Endothelial cell of umbilical vein (primary cell): ENCODE measurements at regions not wholly inside any gene's neighbourhood (a gene's known extent, or its start where the extent isn't known, plus 50 kb on each side); places are given as distances from the start of the nearest gene placed in this dataset.

ENCODE experiments used
- BruUV-seq: library from RNA; stranded (reverse); fragments of 400-500 nt; replicated peaks from 2 replicates; lab custom pipeline; 2021; lab: Mats Ljungman, UMichigan
- CTCF ChIA-PET: fragments of 300-600, 350-600 bp; sonication (Branson Sonifier 250); formaldehyde crosslinking; loops from one replicate; lab custom pipeline; 2021; ENCODE audit warnings: antibody characterized with exemption, inconsistent platforms; lab: Charles Lee
- POLR2A ChIA-PET: fragments of 300-600, 350-600 bp; sonication (Branson Sonifier 250); formaldehyde crosslinking; loops from one replicate; lab custom pipeline; 2021; ENCODE audit warnings: antibody characterized with exemption, inconsistent platforms; lab: Charles Lee
- DNase-seq: peaks from one replicate; pipeline ENCODE4 v3.0.0-alpha.2; 2011; ENCODE audit warnings: low read depth, low spot score
- FAIRE-seq: peaks from 2 replicates; lab custom pipeline; 2011; peaks lifted over from hg19 to GRCh38; lab: Jason Lieb, UNC
- H2AFZ ChIP-seq: 2 replicates; pipeline ENCODE4 v1.6.0; 2012; ENCODE audit warnings: low read depth, low read length, control low read depth, inconsistent platforms
- H3K27ac ChIP-seq: 2 replicates; pipeline ENCODE4 v1.5.1; 2011; ENCODE audit warnings: low read depth, mild to moderate bottlenecking, control low read depth, low read length, moderate library complexity; ENCODE audit not compliant: insufficient read depth
- H3K27me3 ChIP-seq, 2 experiments: 2 replicates each; pipeline versions ENCODE4 v1.6.0 to v1.6.1; 2011; ENCODE audit warnings: low read length in 2 of 2, mixed read lengths in 1 of 2; ENCODE audit not compliant: control insufficient read depth in 2 of 2, insufficient read depth in 2 of 2
- H3K36me3 ChIP-seq, 2 experiments: 2 replicates in 1 of 2; 3 replicates in 1 of 2; pipeline ENCODE4 v1.5.1; 2011; ENCODE audit warnings: low read length in 2 of 2, mild to moderate bottlenecking in 1 of 2, moderate library complexity in 1 of 2; ENCODE audit not compliant: control insufficient read depth in 2 of 2, insufficient read depth in 2 of 2; ENCODE audit errors: extremely low read depth in 1 of 2
- H3K4me1 ChIP-seq: 3 replicates; pipeline ENCODE4 v1.5.1; 2011; ENCODE audit warnings: mild to moderate bottlenecking, low read length; ENCODE audit not compliant: control insufficient read depth, insufficient read depth; ENCODE audit errors: extremely low read depth
- H3K4me2 ChIP-seq: 2 replicates; pipeline ENCODE4 v1.6.1; 2011; ENCODE audit warnings: low read length, control low read depth, mixed read lengths; ENCODE audit not compliant: insufficient read depth
- H3K4me3 ChIP-seq, 3 experiments: fragments of 200-600 bp in 1 of 3; sonication (generic), shearing (Covaris generic) in 1 of 3; replicated peaks in 1 of 3; 2 replicates each; pipeline ENCODE4 v1.5.1; 2011 to 2016; ENCODE audit warnings: control low read depth in 3 of 3, low read length in 3 of 3, mild to moderate bottlenecking in 2 of 3, inconsistent platforms in 1 of 3, low read depth in 1 of 3, moderate library complexity in 1 of 3; ENCODE audit not compliant: insufficient read depth in 1 of 3
- H3K79me2 ChIP-seq: 2 replicates; pipeline ENCODE4 v1.6.0; 2012; ENCODE audit warnings: low read length, inconsistent platforms; ENCODE audit not compliant: control insufficient read depth, insufficient read depth
- H3K9ac ChIP-seq: replicated peaks from 2 replicates; pipeline ENCODE3; 2011; ENCODE audit warnings: low read length, control low read depth; ENCODE audit not compliant: insufficient read depth; ENCODE audit errors: extremely low read depth
- H3K9me1 ChIP-seq: replicated peaks from 3 replicates; pipeline ENCODE4 v1.6.0; 2011; ENCODE audit warnings: mild to moderate bottlenecking, low read length; ENCODE audit not compliant: control insufficient read depth, insufficient read depth; ENCODE audit errors: extremely low read depth
- H3K9me3 ChIP-seq: replicated peaks from 2 replicates; pipeline ENCODE4 v1.5.1; 2012; ENCODE audit warnings: low read length, inconsistent platforms; ENCODE audit not compliant: control insufficient read depth, insufficient read depth
- H4K20me1 ChIP-seq: replicated peaks from 2 replicates; pipeline ENCODE3; 2011; ENCODE audit warnings: mild to moderate bottlenecking, low read length; ENCODE audit not compliant: control insufficient read depth, insufficient read depth; ENCODE audit errors: extremely low read depth
- CTCF ChIP-seq, 2 donors: IDR thresholded peaks; 1 replicate in 1 of 2; 2 replicates in 1 of 2; pipeline ENCODE4 v1.5.1; 2011; ENCODE audit warnings: low read length in 2 of 2, mild to moderate bottlenecking in 2 of 2, moderate library complexity in 2 of 2, control low read depth in 1 of 2, inconsistent platforms in 1 of 2, low read depth in 1 of 2; ENCODE audit not compliant: insufficient read depth in 1 of 2; ENCODE audit errors: extremely low read depth in 1 of 2
- EZH2 ChIP-seq: IDR thresholded peaks from 2 replicates; pipeline ENCODE4 v1.6.1; 2012; ENCODE audit warnings: borderline replicate concordance, low read depth, mild to moderate bottlenecking, moderate library complexity, low read length, inconsistent platforms; ENCODE audit not compliant: severe bottlenecking
- FOS ChIP-seq: IDR thresholded peaks from 2 replicates; pipeline ENCODE4 v1.6.1; 2011; ENCODE audit warnings: mild to moderate bottlenecking, low read length, moderate library complexity, borderline replicate concordance; ENCODE audit not compliant: insufficient read depth
- GATA2 ChIP-seq: IDR thresholded peaks from 2 replicates; pipeline ENCODE4 v1.7.0; 2011; ENCODE audit warnings: low read depth, mild to moderate bottlenecking, moderate library complexity, mixed read lengths, low read length; ENCODE audit not compliant: insufficient read length, insufficient read depth
- JUN ChIP-seq: IDR thresholded peaks from 2 replicates; pipeline ENCODE4 v1.6.1; 2011; ENCODE audit warnings: borderline replicate concordance, low read depth; ENCODE audit not compliant: insufficient read length, insufficient read depth
- MAX ChIP-seq: IDR thresholded peaks from 2 replicates; pipeline ENCODE4 v1.6.1; 2011; ENCODE audit not compliant: insufficient read depth, insufficient read length
- MYC ChIP-seq: IDR thresholded peaks from one replicate; pipeline ENCODE4 v1.6.1; 2011; ENCODE audit warnings: mild to moderate bottlenecking, low read depth, low read length
- POLR2A ChIP-seq: IDR thresholded peaks from 2 replicates; pipeline ENCODE4 v1.6.1; 2012; ENCODE audit warnings: low read depth, mild to moderate bottlenecking, control low read depth, low read length
- POLR2AphosphoS5 ChIP-seq: IDR thresholded peaks from 2 replicates; pipeline ENCODE4 v1.6.1; 2012; ENCODE audit warnings: low read depth, mild to moderate bottlenecking, control low read depth, low read length, moderate library complexity; ENCODE audit not compliant: insufficient read depth
- dilution Hi-C: fragments of 300-500 bp; cut with MboI; formaldehyde crosslinking; loops from one replicate; pipeline ENCODE4 v1.15.0; 2019; ENCODE audit warnings: low sequenced_read_pairs; ENCODE audit not compliant: extremely low pct_ligation_motif_present
- intact Hi-C: fragments of 100-400 bp; cut with micrococcal nuclease; formaldehyde crosslinking; loops from one replicate; pipeline ENCODE4 v1.10.0; 2022

GRCh38 chr7:32219416-32219815 lies 149.2 kb upstream of the PDE1C start:
- no peaks in the 10 kb centered on the region for H4K20me1 ChIP-seq
- POLR2A ChIA-PET = no interaction called here
- no peak overlapping the region for H3K4me3 ChIP-seq
- TF ChIP-seq MAX (no peak), EZH2 (no peak), POLR2AphosphoS5 (no peak), POLR2A (no peak), MYC (no peak), JUN (no peak), GATA2 (no peak), FOS (no peak), CTCF (IDR thresholded peaks at IDR 0.05; ENCODE audit: extremely low read depth in 1 of 2, insufficient read depth in 1 of 2, low read depth in 1 of 2, low read length in 2 of 2) (no peak)
- CTCF ChIA-PET = no interaction called here
- no peaks in the 10 kb centered on the region for H3K27me3 ChIP-seq
- H3K36me3 ChIP-seq = no peaks in the 10 kb centered on the region
- H3K4me1 ChIP-seq = no peaks in the 10 kb centered on the region
- no peak overlapping the region for H3K9ac ChIP-seq
- intact Hi-C loops (no loop called here), dilution Hi-C loops (no loop called here)
- FAIRE-seq = no peak
- no peak for DNase-seq
- H3K9me1 ChIP-seq = no peaks in the 10 kb centered on the region
- H3K27ac ChIP-seq = no peak overlapping the region
- BruUV-seq = no TSS peak
- H3K4me2 ChIP-seq = no peak overlapping the region
- H2AFZ ChIP-seq = no peak overlapping the region
- H3K9me3 ChIP-seq = no peaks in the 10 kb centered on the region
- H3K79me2 ChIP-seq = no peaks in the 10 kb centered on the region
